Cardiac muscle cell (in vitro differentiated cells and primary cell): ENCODE measurements at regions not wholly inside any gene's neighbourhood (a gene's known extent, or its start where the extent isn't known, plus 50 kb on each side); places are given as distances from the start of the nearest gene placed in this dataset.
"Not testable (repeated sequence)": the region's sequence is repeated elsewhere in the genome, so short reads cannot be mapped to it uniquely, and the experiment has no call there.

ENCODE experiments used
- DNase-seq, 2 donors: peaks; one replicate each; pipeline versions ENCODE4 v3.0.0 to v3.0.0-alpha.2; 2010 to 2017; ENCODE audit warnings: low read depth in 1 of 2, low spot score in 1 of 2
- H3K27ac ChIP-seq: fragments of 200-600 bp; sonication (generic); 2 replicates; pipeline ENCODE4 v1.5.1; 2016
- H3K27me3 ChIP-seq: fragments of 200-600 bp; sonication (generic); 2 replicates; pipeline ENCODE4 v1.6.0; 2016; ENCODE audit warnings: control low read depth
- H3K36me3 ChIP-seq: fragments of 200-600 bp; sonication (generic); 2 replicates; pipeline ENCODE4 v1.5.1; 2016; ENCODE audit warnings: control low read depth
- H3K4me1 ChIP-seq: fragments of 200-600 bp; sonication (generic); 2 replicates; pipeline ENCODE4 v1.8.1; 2017; ENCODE audit warnings: low read depth, mild to moderate bottlenecking, mixed run types
- H3K4me3 ChIP-seq: fragments of 200-600 bp; sonication (generic); 2 replicates; pipeline ENCODE4 v1.5.1; 2016; ENCODE audit warnings: mild to moderate bottlenecking
- H3K9me3 ChIP-seq: fragments of 200-600 bp; sonication (generic); 2 replicates; pipeline ENCODE4 v1.5.1; 2017; ENCODE audit warnings: low read depth, mild to moderate bottlenecking, control low read depth
- TF ChIP-seq, protein P1 (sequence below): IDR thresholded peaks from 2 replicates; pipeline ENCODE4 v1.5.1; 2012; ENCODE audit warnings: low read depth, mild to moderate bottlenecking, low read length

DNA sequence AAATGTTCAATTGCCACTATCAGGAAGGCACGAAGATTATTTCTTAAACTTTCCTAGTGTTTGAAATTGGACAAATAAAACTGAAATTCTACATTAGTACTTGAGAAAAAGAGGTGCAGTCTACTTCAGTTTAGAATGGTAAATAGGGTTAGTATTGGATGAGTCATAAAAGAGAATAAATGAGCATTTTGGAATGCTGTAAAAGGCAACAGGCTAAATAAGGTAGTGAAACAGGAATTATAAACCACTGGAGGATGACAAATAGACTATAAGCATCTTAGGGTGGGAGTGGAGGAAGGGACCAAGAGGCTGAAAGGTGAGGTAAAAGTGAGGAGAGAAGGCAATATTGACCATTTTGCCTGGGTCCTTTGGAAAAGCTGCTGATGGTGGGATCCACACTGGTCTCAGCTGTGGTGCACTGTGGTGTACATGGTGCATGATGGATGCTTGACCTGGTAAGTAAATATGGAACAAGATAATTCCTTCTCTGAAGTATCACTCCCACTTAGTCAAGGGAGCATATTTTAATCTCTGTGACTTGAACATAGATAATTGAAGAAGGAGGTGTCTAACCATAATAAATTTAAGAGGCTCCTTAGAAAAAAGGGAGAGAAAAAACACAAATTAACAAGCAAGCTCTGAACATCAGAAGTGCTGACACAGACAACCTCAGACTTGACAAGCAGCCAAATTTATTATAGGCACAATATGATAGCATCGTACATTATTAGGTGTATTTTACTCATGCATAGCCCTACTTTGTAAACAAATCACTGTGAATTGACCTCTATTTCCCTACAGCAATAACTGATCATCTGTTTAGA, 76.4 kb upstream of the SCIN start:
- Histone ChIP-seq H3K36me3 (no peaks in the 10 kb centered on the region), H3K9me3 (no peaks in the 10 kb centered on the region), H3K27ac (no peak overlapping the region), H3K4me3 (no peak overlapping the region), H3K27me3 (no peaks in the 10 kb centered on the region), H3K4me1 (no peaks in the 10 kb centered on the region)
- TF ChIP-seq, protein P1, sequence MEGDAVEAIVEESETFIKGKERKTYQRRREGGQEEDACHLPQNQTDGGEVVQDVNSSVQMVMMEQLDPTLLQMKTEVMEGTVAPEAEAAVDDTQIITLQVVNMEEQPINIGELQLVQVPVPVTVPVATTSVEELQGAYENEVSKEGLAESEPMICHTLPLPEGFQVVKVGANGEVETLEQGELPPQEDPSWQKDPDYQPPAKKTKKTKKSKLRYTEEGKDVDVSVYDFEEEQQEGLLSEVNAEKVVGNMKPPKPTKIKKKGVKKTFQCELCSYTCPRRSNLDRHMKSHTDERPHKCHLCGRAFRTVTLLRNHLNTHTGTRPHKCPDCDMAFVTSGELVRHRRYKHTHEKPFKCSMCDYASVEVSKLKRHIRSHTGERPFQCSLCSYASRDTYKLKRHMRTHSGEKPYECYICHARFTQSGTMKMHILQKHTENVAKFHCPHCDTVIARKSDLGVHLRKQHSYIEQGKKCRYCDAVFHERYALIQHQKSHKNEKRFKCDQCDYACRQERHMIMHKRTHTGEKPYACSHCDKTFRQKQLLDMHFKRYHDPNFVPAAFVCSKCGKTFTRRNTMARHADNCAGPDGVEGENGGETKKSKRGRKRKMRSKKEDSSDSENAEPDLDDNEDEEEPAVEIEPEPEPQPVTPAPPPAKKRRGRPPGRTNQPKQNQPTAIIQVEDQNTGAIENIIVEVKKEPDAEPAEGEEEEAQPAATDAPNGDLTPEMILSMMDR, result no peak
- no peak for DNase-seq

GRCh38 chr7:12494687-12495024, 75.9 kb upstream of the SCIN start:
- no peak overlapping the region for H3K27ac ChIP-seq
- no peaks in the 10 kb centered on the region for H3K27me3 ChIP-seq
- no peaks in the 10 kb centered on the region for H3K9me3 ChIP-seq
- TF ChIP-seq, protein P1, result no peak
- H3K36me3 ChIP-seq, result no peaks in the 10 kb centered on the region
- no peak overlapping the region for H3K4me3 ChIP-seq
- DNase-seq, result no peak
- H3K4me1 ChIP-seq, result no peaks in the 10 kb centered on the region

DNA sequence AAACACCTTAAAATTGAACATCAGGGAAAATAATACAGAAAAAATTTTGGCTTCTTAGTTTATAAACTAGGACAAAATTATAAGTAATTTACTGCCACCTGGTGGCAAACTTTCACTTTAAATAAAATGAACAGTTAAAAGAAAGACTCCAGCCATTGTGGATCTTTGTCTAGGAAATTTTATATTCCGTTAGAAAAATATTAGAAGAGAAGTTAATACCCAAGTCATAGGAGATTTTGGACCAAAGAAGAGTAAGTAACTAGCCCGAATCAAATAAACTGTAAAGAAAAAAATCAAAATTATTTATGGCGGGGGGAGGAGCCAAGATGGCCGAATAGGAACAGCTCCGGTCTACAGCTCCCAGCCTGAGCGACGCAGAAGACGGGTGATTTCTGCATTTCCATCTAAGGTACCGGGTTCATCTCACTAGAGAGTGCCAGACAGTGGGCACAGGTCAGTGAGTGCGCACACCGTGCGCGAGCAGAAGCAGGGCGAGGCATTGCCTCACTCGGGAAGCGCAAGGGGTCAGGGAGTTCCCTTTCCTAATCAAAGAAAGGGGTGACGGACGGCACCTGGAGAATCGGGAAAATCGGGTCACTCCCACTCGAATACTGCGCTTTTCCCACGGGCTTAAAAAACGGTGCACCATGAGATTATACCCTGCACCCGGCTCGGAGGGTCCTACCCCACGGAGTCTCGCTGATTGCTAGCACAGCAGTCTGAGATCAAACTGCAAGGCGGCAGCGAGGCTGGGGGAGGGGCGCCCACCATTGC, 73.4 kb upstream of the SCIN start:
- not testable (repeated sequence) for H3K4me3 ChIP-seq, H3K4me1 ChIP-seq, H3K36me3 ChIP-seq, H3K27ac ChIP-seq, H3K27me3 ChIP-seq, H3K9me3 ChIP-seq
- TF ChIP-seq, protein P1, result peak; percentile 32
- peak; percentile 61 to 64 for DNase-seq

DNA sequence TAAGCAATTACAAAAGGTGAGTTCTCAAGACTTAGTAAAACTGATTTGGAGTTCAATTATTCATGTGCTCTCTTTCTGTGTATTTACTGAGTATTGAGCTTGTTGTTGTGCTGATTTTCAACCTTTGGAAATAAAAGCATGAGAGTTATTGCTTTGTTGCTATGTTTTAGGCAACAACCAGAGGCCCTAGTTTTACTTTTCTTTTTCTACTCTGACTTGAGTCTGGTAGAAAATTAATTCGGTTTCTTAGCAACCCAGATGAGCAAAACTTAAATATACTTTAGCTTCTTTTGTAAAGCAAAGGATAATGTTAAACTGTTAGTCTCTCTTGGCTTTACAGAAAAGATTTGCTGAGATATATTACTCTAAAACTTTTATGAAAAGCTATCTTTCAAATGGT, 66.4 kb upstream of the SCIN start:
- H3K9me3 ChIP-seq, result no peaks in the 10 kb centered on the region
- no peaks in the 10 kb centered on the region for H3K4me1 ChIP-seq
- H3K27ac ChIP-seq, result no peak overlapping the region
- no peak overlapping the region for H3K4me3 ChIP-seq
- DNase-seq, result no peak
- TF ChIP-seq, protein P1, result no peak
- H3K36me3 ChIP-seq, result no peaks in the 10 kb centered on the region
- H3K27me3 ChIP-seq, result no peaks in the 10 kb centered on the region

- TF ChIP-seq, protein P1, result no peak
- H3K36me3 ChIP-seq, result no peaks in the 10 kb centered on the region
- no peaks in the 10 kb centered on the region for H3K27me3 ChIP-seq
- H3K4me1 ChIP-seq, result no peaks in the 10 kb centered on the region
- H3K4me3 ChIP-seq, result no peak overlapping the region
- H3K27ac ChIP-seq, result no peak overlapping the region
- H3K9me3 ChIP-seq, result no peaks in the 10 kb centered on the region
- no peak for DNase-seq
These were observed 62.5 kb upstream of the SCIN start for GRCh38 chr7:12508005-12508404.
